Neural progenitor cell (in vitro differentiated cells): ENCODE measurements at regions not wholly inside any gene's neighbourhood (a gene's known extent, or its start where the extent isn't known, plus 50 kb on each side); places are given as distances from the start of the nearest gene placed in this dataset.

Source experiments
- DNase-seq: peaks from one replicate; pipeline ENCODE4 v3.0.0-alpha.2; 2016; ENCODE audit warnings: low spot score
- H2AFZ ChIP-seq: fragments of 200-600 bp; sonication (generic); replicated peaks from 2 replicates; pipeline ENCODE4 v1.6.1; 2016; ENCODE audit warnings: antibody characterized with exemption
- H3F3A ChIP-seq: fragments of 200-600 bp; sonication (generic); 2 replicates; pipeline ENCODE4 v1.6.1; 2016; ENCODE audit warnings: antibody characterized with exemption, low read depth
- H3K27ac ChIP-seq: fragments of 200-600 bp; sonication (generic); 2 replicates; pipeline ENCODE4 v1.5.1; 2016; ENCODE audit warnings: mild to moderate bottlenecking
- H3K27me3 ChIP-seq: fragments of 200-600 bp; sonication (generic); 2 replicates; pipeline ENCODE4 v1.6.1; 2016; ENCODE audit warnings: mild to moderate bottlenecking, moderate library complexity
- H3K36me3 ChIP-seq: fragments of 200-600 bp; sonication (generic); 2 replicates; pipeline ENCODE4 v1.5.1; 2016
- H3K4me1 ChIP-seq: fragments of 200-600 bp; sonication (generic); 2 replicates; pipeline ENCODE4 v1.6.1; 2016; ENCODE audit warnings: mixed run types
- H3K4me2 ChIP-seq: fragments of 200-600 bp; sonication (generic); 2 replicates; pipeline ENCODE4 v1.6.1; 2016
- H3K4me3 ChIP-seq: fragments of 200-600 bp; sonication (generic); 2 replicates; pipeline ENCODE4 v1.5.1; 2016
- H3K79me2 ChIP-seq: fragments of 200-600 bp; sonication (generic); 2 replicates; pipeline ENCODE4 v1.6.1; 2016; ENCODE audit warnings: low read depth
- H3K9ac ChIP-seq: fragments of 200-600 bp; sonication (generic); 2 replicates; pipeline ENCODE4 v1.6.1; 2016
- H3K9me3 ChIP-seq: fragments of 200-600 bp; sonication (generic); 2 replicates; pipeline ENCODE4 v1.5.1; 2016; ENCODE audit warnings: low read depth
- H4K20me1 ChIP-seq: fragments of 200-600 bp; sonication (generic); 2 replicates; pipeline ENCODE4 v1.6.1; 2016; ENCODE audit warnings: low read depth
- H3K27ac Mint-ChIP-seq: 3 replicates; pipeline ENCODE4 v1.8.0; 2021; ENCODE audit warnings: mixed read lengths
- H3K27me3 Mint-ChIP-seq: 2 replicates; pipeline ENCODE4 v1.8.0; 2022; ENCODE audit warnings: low read depth, mild to moderate bottlenecking, inconsistent platforms, moderate library complexity, mixed read lengths; ENCODE audit not compliant: insufficient read depth
- H3K36me3 Mint-ChIP-seq: 3 replicates; pipeline ENCODE4 v1.8.0; 2021; ENCODE audit warnings: mixed read lengths
- H3K4me1 Mint-ChIP-seq: 3 replicates; pipeline ENCODE4 v1.8.0; 2021; ENCODE audit warnings: mixed read lengths
- H3K4me3 Mint-ChIP-seq: 3 replicates; pipeline ENCODE4 v1.8.0; 2021; ENCODE audit warnings: mild to moderate bottlenecking, moderate library complexity, mixed read lengths
- H3K9me3 Mint-ChIP-seq: 3 replicates; pipeline ENCODE4 v1.8.0; 2020; ENCODE audit warnings: mixed read lengths
- CTCF ChIP-seq: fragments of 200-600 bp; sonication (generic); IDR thresholded peaks from 2 replicates; pipeline ENCODE4 v1.5.1; 2017; ENCODE audit warnings: antibody characterized with exemption, mild to moderate bottlenecking
- EZH2 ChIP-seq: fragments of 200-600 bp; sonication (generic); IDR thresholded peaks from 2 replicates; pipeline ENCODE4 v1.6.1; 2017; ENCODE audit warnings: antibody characterized with exemption, mild to moderate bottlenecking, moderate library complexity
- EZH2phosphoT487 ChIP-seq: fragments of 200-600 bp; sonication (generic); IDR thresholded peaks from 2 replicates; pipeline ENCODE4 v1.6.1; 2017; ENCODE audit warnings: antibody characterized with exemption

GRCh38 chrX:40962793-40963407 lies 122.3 kb upstream of the USP9X start:
- H3K4me1 Mint-ChIP-seq: no peaks in the 10 kb centered on the region
- DNase-seq: no peak
- H3K4me3 ChIP-seq: no peak overlapping the region
- H2AFZ ChIP-seq: no peak overlapping the region
- H3K27me3 ChIP-seq: no peaks in the 10 kb centered on the region
- no peaks in the 10 kb centered on the region for H3K27me3 Mint-ChIP-seq
- H3K4me2 ChIP-seq: no peak overlapping the region
- H3K9me3 ChIP-seq: no peaks in the 10 kb centered on the region
- no peaks in the 10 kb centered on the region for H3K36me3 ChIP-seq
- peaks cover 22% of the 10 kb centered on the region for H3F3A ChIP-seq
- H3K36me3 Mint-ChIP-seq: no peaks in the 10 kb centered on the region
- no peaks in the 10 kb centered on the region for H3K4me1 ChIP-seq
- no peaks in the 10 kb centered on the region for H4K20me1 ChIP-seq
- no peak overlapping the region for H3K27ac ChIP-seq
- H3K4me3 Mint-ChIP-seq: no peak overlapping the region
- no peaks in the 10 kb centered on the region for H3K79me2 ChIP-seq
- H3K27ac Mint-ChIP-seq: no peak overlapping the region
- H3K9me3 Mint-ChIP-seq: peaks cover 17% of the 10 kb centered on the region
- no peak overlapping the region for H3K9ac ChIP-seq
- TF ChIP-seq EZH2 (no peak), CTCF (no peak), EZH2phosphoT487 (no peak)

GRCh38 chrX:40964008-40964407 lies 121.2 kb upstream of the USP9X start:
- Mint-ChIP-seq H3K4me3 (no peak overlapping the region), H3K4me1 (no peaks in the 10 kb centered on the region), H3K27me3 (no peaks in the 10 kb centered on the region), H3K27ac (no peak overlapping the region), H3K36me3 (no peaks in the 10 kb centered on the region), H3K9me3 (peaks cover 18% of the 10 kb centered on the region)
- no peaks in the 10 kb centered on the region for H3K27me3 ChIP-seq
- H4K20me1 ChIP-seq: no peaks in the 10 kb centered on the region
- H3K36me3 ChIP-seq: no peaks in the 10 kb centered on the region
- TF ChIP-seq EZH2 (no peak), CTCF (no peak), EZH2phosphoT487 (no peak)
- no peak overlapping the region for H3K27ac ChIP-seq
- no peaks in the 10 kb centered on the region for H3K9me3 ChIP-seq
- no peak overlapping the region for H3K4me2 ChIP-seq
- no peaks in the 10 kb centered on the region for H3K79me2 ChIP-seq
- no peak for DNase-seq
- H2AFZ ChIP-seq: no peak overlapping the region
- no peak overlapping the region for H3K4me3 ChIP-seq
- no peak overlapping the region for H3K9ac ChIP-seq
- H3F3A ChIP-seq: peaks cover 22% of the 10 kb centered on the region
- H3K4me1 ChIP-seq: no peaks in the 10 kb centered on the region

GRCh38 chrX:40964633-40965586 lies 120.3 kb upstream of the USP9X start:
- no peaks in the 10 kb centered on the region for H3K9me3 ChIP-seq
- no peaks in the 10 kb centered on the region for H3K27me3 ChIP-seq
- no peak overlapping the region for H3K4me2 ChIP-seq
- no peak overlapping the region for H3K27ac ChIP-seq
- H3K9ac ChIP-seq: no peak overlapping the region
- no peak for DNase-seq
- Mint-ChIP-seq H3K4me1 (no peaks in the 10 kb centered on the region), H3K4me3 (no peak overlapping the region), H3K9me3 (peaks cover 20% of the 10 kb centered on the region), H3K27me3 (no peaks in the 10 kb centered on the region), H3K27ac (no peak overlapping the region), H3K36me3 (no peaks in the 10 kb centered on the region)
- H2AFZ ChIP-seq: no peak overlapping the region
- TF ChIP-seq EZH2: no peak
- TF ChIP-seq EZH2phosphoT487: no peak
- no peak for TF ChIP-seq CTCF
- H3K4me1 ChIP-seq: no peaks in the 10 kb centered on the region
- no peaks in the 10 kb centered on the region for H3K36me3 ChIP-seq
- H3K4me3 ChIP-seq: no peak overlapping the region
- H3F3A ChIP-seq: peaks cover 22% of the 10 kb centered on the region
- H3K79me2 ChIP-seq: no peaks in the 10 kb centered on the region
- no peaks in the 10 kb centered on the region for H4K20me1 ChIP-seq
